Medulla oblongata (tissue), 1 donor: ENCODE measurements at regions not wholly inside any gene's neighbourhood (a gene's known extent, or its start where the extent isn't known, plus 50 kb on each side); places are given as distances from the start of the nearest gene placed in this dataset.
"Not testable (repeated sequence)": the region's sequence is repeated elsewhere in the genome, so short reads cannot be mapped to it uniquely, and the experiment has no call there.

ENCODE experiments used
- DNase-seq: peaks from one replicate; pipeline ENCODE4 v3.0.0-alpha.2; 2015; ENCODE audit errors: extremely low spot score

DNA sequence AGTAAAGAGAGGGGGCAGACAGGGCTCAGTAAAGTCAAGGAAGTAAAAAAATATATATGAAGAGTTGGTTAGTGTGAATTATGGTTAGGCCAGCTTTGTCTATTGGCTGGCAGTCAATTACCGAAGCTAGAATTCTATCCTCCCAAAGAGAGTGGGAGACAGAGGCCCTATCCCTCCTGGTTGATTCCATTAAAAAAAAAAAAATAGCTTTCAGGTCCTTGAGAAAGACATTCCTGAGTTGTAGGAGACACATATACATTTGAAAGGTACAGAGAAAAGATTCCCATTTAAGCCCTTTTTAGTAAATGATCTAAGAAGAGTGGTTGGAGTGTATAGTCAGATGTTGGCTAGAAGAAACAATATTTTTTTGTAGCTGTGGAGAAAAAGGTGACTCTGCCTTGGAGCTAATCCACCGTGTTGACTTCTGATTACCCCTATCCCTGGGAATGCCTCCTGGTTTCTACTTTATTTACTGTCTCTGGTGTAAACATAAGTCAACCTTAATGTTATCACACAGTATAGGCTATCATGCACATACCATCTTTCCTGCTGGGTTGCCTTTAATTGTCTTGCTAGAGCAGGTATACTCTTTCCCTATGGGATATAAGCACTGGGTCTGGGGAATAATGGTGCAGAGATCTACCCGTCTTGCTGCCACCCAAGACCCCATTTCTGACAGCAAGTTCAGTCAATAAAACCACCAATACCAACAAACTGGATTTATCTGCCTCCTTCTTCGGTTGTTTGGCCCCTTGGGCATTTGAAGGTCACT is 859.9 kb upstream of the ATXN7L3B start:
- no peak for DNase-seq

DNA sequence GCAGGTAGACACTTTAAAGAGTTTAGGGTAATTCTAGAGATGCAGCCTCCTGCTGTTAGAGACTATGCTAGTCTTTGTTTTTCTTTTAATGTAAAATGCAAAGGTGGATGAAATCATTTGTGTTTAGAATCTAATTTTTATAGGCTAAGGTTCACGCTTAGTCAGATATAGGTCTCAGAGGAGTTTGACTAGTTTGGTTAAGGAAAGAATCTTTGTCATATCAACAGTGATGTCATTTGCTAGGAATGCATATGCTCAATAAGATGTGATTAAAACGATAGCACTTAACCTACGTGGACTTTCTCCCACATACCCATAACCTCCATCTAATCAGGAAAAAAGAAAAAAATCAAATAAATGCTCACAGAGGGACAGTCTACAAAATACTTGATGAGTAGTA is 859.3 kb upstream of the ATXN7L3B start:
- no peak for DNase-seq

GRCh38 chr12:73699318-73699717 is 838.3 kb upstream of the ATXN7L3B start:
- DNase-seq: no peak

GRCh38 chr12:73714655-73715054 is 823.0 kb upstream of the ATXN7L3B start:
- DNase-seq: no peak

- DNase-seq: not testable (repeated sequence)
These were observed 821.5 kb upstream of the ATXN7L3B start for GRCh38 chr12:73716143-73716542.

- no peak for DNase-seq
These were observed 818.4 kb upstream of the ATXN7L3B start for GRCh38 chr12:73719223-73719622.

- DNase-seq: no peak
These were observed 810.8 kb upstream of the ATXN7L3B start for GRCh38 chr12:73726881-73727280.

DNA sequence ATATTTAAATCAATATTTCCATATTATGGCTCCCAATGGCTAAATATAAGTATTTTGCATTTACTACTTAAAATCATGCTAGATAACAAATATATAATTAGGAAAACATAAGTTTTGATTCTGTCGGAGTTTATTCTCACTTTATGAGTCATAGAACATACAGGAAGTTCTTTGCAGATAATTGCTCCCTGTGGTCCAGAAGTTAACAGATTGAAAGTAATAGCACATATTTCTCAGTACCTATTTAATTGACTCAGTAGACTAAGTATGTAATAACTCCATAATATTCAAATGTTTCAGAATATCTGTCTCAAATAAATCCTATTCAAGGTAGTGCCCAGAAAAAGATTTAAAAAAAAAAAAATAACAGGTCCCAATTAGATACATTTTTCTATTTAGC is 806.0 kb upstream of the ATXN7L3B start:
- no peak for DNase-seq

GRCh38 chr12:73769337-73769736 is 768.3 kb upstream of the ATXN7L3B start:
- DNase-seq: no peak

- DNase-seq: no peak
These were observed 739.1 kb upstream of the ATXN7L3B start for GRCh38 chr12:73798523-73798922.

- no peak for DNase-seq
These were observed 722.5 kb upstream of the ATXN7L3B start for GRCh38 chr12:73815072-73815645.

DNA sequence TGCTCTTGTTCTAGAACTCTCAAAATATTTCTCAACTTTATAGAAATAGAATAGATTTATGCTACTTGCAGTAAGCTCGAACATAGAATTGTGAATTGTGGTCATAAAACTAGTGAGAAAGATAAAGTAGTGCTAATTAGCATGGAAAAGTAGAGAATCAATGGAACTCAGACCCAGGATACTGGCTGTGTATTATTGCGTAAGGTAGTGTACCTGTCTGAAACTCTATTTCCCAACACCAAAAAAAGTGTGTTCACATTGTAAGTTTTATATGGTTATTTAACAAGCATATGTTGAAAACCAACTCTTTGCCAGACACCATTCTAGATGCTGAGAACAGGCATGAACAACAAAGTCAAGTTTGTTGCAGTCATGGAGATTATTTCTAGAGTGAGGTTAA is 720.5 kb upstream of the ATXN7L3B start:
- DNase-seq: no peak

GRCh38 chr12:73833746-73834145 is 703.9 kb upstream of the ATXN7L3B start:
- DNase-seq: no peak

- no peak for DNase-seq
These were observed 695.7 kb upstream of the ATXN7L3B start for GRCh38 chr12:73841963-73842362.

- no peak for DNase-seq
These were observed 674.1 kb upstream of the ATXN7L3B start for GRCh38 chr12:73863546-73863945.

GRCh38 chr12:73867147-73867546 is 670.5 kb upstream of the ATXN7L3B start:
- no peak for DNase-seq

DNA sequence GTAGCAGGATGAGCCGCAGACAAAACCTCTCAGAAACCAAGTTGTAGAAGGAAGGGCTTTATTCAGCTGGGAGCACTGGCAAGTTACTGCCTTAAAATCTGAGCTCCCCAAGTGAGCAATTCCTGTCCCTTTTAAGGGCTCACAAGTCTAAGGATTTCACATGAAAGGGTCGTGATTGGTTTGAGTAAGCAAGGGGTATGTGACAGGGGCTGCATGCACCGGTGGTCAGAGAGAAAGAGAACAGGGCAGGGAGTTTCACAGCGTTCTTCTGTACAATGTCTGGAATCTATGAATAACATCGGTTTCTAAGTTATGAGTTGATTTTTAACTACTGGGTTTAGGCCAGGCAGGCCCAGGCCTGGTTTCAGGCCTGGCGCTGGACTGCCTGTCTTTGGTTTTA is 660.3 kb upstream of the ATXN7L3B start:
- not testable (repeated sequence) for DNase-seq

GRCh38 chr12:73892201-73892600 is 645.4 kb upstream of the ATXN7L3B start:
- DNase-seq: no peak

DNA sequence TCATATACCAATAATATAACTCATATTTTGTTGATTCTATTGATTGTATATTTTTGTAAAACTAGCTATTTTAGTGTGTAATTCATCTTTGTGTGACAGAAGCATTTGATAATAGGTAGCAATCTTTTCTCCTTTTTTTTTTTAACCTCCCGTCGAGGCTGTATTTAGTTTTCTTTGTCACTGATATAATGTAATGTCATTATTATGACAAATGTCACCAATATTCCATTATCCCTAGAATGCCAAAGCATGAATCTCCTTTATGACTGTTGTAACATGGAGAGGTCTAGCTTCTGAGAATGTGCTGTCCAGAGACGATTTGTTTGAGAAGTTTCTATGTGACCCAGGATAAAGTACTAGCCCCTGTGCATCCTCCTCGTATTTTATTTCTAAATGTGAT is 639.0 kb upstream of the ATXN7L3B start:
- DNase-seq: no peak

DNA sequence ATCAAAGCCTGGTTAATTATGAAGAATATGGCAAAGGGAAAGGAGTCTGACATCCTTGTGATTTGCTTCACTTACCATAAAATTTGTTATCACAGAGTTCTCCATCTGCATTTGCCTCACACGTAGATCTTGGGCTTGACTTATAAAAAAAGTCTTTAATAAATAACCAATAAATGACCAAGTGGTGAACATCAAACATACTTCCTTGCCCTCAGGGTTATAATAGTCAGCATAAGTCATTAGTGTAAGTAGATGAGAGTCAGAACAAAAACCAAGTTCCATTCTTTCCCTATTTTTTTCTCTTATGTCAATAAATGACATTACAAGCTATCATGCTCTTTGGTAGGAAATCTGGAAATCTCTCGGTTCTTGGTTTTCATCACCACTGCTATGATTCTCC is 635.4 kb upstream of the ATXN7L3B start:
- no peak for DNase-seq

- no peak for DNase-seq
These were observed 630.9 kb upstream of the ATXN7L3B start for GRCh38 chr12:73906757-73907156.

DNA sequence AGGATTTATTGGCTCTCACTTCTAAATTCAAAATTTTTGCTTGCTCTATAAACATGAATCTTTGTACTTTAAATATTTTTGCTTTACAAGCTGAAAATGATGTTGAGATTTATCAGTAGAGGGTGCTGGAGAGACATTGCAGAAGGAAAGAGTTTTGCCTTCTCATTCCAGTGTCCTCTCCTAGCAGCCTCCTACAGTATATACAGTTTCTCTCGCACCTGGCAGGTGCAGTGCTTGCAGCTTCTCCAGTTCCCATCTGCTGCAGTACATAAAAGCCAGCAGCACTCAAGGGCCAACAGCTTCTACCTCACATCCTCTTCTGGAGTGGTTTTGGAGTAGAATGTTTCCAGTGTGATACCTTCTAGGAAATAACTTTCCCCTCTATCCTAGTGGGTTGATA is 601.8 kb upstream of the ATXN7L3B start:
- no peak for DNase-seq

GRCh38 chr12:73947326-73948026 is 590.2 kb upstream of the ATXN7L3B start:
- no peak for DNase-seq
